Stimulated activated CD8-positive, alpha-beta memory T cell treated with anti-CD3 and anti-CD28 coated beads, Interleukin-15, amount 100 ng/mL, for 4 hours (primary cell): ENCODE measurements at regions not wholly inside any gene's neighbourhood (a gene's known extent, or its start where the extent isn't known, plus 50 kb on each side); places are given as distances from the start of the nearest gene placed in this dataset.

ENCODE experiments used
- DNase-seq, 2 donors: peaks; one replicate each; pipeline ENCODE4 v3.0.0-alpha.2; 2020; ENCODE audit warnings: low read depth in 2 of 2

DNA sequence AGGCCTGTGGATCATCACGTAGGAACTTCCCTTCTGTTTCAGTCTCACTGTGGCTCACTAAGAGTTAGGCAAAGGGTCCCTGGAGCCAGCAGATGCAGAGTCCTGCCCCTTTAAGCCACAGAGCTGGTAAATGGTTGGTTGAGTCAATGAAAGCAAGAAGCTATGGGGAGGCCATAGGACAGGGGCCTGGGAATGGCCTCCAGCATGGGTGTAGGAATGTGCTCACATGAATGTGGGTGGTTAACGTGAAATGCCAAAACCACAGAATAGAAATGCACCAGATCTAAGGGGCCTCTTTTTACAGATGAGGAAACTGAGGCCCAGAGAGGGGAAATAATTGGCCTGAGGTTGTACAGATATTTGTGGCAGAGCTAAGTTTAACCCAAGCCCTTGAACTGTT is 150.3 kb downstream of the TLE3 start:
- DNase-seq = no peak

- DNase-seq = no peak
Observed at GRCh38 chr15:69949485-69949884, 148.2 kb downstream of the TLE3 start.

DNA sequence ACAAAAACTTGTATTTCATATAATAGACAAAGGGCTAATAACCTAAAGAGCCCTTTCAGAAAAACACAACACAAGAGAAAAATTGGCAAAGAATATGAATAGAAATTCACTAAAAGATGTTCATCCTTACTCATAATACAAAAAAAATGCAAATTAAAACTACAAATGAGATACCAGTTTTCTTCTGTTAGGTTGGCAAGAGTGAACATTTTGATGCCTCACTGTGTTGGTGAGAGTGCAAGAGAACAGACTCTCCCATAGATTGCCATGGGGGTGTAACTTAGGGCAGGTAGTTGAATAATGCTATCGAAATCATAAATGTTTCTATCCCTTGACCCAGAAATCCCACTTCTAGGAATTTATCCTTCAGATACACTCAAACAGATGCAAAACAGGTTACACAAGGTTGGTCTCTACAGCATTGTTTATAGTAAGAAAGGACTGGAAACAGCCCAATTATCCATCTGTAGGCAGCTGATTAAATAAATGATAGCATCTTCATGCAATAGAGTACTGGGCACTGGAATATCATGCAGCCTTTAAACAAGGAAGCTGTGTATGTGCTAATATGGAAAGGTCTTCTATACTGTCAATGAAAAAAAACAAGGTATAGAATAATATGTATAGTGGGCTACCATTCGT is 146.3 kb downstream of the TLE3 start:
- DNase-seq = no peak

- DNase-seq = no peak
Observed at GRCh38 chr15:69951898-69952555, 145.7 kb downstream of the TLE3 start.

DNA sequence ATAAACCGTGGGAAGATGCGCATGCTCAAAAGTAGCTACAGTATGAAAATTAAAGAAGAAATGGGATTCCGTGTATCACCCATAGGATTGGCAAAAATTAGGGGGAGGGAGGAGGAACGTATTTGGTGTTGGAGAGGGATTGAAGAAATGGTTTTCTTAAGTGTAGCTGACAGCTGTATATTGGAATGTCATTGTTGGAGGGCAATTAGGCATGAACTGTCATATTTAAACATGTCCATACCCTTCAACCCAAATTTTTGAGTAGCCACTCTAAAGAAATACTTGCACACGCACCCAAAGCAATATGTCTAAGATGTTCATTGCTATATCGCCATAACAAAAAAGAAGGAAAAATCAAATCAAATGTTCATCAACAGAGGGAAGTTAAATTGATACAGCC is 144.7 kb downstream of the TLE3 start:
- no peak for DNase-seq

GRCh38 chr15:69953816-69954215 is 143.9 kb downstream of the TLE3 start:
- DNase-seq = no peak

GRCh38 chr15:69954666-69955065 is 143.1 kb downstream of the TLE3 start:
- no peak for DNase-seq

DNA sequence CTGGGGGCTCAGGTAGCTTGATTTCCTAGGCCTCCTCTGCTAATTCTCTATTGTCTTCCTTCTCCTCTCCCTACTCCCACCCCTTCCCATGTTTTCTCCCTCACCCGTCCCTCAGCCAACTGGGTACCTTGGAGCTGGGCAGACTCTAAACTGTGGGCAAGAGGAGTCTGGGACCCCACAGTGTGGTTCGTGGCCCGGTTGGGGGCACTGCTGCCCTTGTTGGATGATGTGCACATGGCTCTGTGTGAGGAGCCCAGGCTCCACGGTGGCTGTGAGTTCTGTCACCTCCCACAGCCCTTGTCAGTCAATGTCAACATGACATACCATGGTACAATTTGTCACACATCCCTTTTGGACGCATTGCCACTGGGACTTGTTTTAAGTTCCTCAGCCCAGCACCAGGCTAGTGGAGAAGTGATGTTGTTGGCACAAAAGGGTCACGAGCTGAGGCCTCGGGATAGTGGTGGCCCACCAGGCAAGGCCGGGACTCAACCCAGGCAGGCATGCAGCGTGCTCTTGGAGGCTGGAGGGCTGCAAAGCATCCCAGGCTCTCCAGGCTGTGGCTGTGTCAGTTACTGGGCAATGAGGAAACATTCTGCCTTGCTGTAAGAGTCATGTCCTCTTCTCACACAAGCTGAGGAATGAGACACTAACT is 142.3 kb downstream of the TLE3 start:
- DNase-seq = no peak

- no peak for DNase-seq
Observed at GRCh38 chr15:69956417-69956816, 141.3 kb downstream of the TLE3 start.

- no peak for DNase-seq
Observed at GRCh38 chr15:69957175-69957574, 140.5 kb downstream of the TLE3 start.

DNA sequence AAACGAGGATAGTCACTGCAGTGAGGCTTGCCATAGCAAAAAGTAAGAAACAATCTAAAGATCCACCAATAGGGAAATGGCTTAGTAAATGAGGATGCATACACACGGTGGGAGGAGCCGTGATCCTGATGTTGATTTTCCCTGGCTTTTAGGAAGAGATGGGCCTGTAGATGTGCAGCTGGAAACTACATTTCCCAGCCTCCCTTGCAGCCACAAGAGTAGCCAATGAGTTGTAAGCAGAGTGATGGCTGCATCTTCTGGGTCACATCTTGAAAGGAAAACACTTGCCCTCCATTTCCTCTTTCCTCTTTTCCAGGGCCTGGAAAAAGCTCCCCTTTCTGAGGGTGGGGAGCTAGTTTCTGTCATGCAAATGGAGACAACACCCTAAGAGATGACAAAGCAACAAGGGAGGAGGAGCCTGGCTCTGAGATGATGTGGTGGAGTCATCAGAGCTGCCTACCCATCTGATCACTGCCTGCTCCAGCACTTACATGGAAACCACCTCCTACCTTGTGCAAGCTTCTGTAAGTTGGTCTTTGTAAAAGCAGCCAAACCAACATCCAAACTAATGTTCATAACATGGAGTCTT is 139.1 kb downstream of the TLE3 start:
- DNase-seq = no peak

DNA sequence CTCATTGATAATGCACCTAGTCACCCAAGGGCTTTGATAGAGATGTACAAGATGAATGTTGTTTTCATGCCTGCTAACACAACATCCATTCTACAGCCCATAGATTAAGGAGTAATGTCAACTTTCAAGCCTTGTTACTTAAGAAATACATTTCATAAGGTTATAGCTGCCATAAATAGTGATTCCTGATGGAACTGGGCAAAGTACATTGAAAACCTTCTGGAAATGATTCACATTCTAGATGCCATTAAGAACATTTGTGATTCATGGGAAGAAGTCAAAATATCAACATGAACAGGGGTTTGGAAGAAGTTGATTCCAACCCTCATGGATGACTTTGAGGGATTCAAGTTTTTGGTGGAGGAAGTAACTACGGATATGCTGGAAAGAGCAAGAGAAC is 135.2 kb downstream of the TLE3 start:
- DNase-seq = no peak

DNA sequence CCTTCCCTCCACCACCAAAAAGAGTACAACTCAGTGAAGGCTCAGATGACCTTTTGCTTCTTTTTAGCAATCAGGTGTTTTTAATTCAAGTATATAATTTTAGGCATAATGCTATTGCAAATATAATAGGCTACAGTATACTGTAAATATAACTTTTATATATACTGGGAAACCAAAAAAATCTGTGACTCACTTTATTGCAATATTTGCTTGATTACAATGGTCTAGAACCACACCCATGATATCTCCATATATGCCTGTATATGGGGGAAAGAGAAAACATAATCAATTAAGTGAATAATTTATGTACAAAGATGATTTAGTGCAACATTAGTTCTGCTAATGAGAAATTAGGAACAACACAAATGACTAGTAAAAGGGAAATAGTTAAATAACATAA is 134.3 kb downstream of the TLE3 start:
- DNase-seq = no peak

DNA sequence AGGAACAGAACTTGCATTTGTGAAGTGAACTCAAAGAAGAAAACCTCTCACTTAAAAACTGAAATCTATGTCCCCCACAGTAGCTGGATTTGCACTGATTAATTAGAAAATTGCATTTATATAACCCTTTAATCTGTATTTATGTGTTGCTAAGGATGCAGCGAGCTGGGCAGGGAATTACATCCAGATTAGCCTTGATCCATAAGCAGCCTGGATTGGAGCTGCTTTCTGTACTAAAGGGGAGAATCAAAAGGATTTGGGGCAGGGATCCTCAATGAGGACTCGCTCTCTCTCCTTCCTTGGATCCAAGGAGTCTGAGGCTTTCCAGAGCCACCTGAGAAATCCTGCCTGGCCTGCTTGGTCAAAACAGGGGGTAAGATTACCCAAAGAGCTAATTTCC is 125.9 kb downstream of the TLE3 start:
- DNase-seq = no peak

GRCh38 chr15:69972436-69972835 is 125.3 kb downstream of the TLE3 start:
- DNase-seq = no peak

DNA sequence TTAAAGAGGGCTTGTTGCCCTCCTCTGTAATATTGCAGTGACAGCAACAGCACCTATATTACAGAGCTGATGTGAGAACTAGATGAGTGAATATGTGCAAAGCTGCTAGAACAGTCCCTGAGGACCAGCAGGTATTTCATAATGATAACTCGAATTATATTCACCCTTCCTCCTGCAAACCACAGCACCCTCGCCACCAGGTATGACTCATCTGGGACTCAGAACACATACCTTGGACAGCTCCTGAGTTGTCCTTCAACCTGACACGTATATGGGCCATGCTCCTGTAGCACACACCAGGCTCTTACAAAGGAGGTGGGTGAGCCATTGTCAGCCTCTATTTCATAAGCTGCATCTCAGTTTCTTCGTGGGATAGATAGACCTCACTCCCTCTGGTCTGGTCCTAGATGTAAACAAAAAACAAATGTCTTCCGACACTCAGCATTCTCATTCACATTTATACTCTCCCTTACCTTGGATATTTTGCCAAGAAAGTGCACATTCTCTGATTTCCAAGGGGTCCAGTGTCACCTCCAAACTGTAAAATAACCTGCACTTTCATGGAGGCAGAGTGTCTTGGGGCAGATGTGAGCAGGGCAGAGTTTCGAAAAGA is 124.5 kb downstream of the TLE3 start:
- no peak for DNase-seq

- DNase-seq = no peak
Observed at GRCh38 chr15:69973880-69974279, 123.8 kb downstream of the TLE3 start.

DNA sequence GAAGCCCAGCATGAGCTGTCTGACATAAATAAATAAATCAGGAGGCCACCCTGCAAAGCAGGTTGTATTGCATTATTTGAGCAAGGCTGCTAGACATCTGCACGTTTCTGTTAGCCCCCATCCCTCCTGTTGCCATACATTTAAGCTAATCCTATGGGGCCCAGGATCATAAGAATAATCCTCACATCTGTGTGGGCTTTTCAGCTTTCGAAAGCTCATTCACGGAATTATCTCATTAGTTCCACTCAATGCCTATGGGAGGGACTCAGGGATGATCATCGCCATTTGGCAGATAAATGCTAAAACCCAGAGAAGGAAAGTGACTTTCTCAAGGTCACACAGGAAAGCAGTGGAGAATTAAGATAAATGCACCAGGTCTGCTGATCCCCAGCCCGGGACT is 123.4 kb downstream of the TLE3 start:
- DNase-seq = no peak

GRCh38 chr15:69976366-69976994 is 121.2 kb downstream of the TLE3 start:
- no peak for DNase-seq

DNA sequence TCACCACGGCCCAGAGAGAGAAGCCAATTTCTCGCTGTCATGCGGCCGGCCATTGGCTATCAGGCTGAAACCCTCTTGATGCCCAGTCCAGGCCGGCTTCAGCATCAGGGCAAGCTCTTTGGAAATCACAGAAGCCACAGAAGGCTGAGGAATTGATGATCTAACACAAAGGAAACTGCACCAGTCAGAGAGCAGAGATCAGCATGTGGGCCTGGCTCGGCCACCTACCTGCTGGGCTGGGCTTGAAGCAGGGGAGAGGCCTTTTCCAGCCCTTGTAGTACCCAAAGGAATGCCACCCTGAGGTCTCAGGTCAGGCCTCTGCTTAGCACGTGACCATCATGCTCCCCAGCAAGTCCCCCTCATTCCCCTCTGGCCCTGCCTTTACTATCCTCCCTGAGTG is 119.1 kb downstream of the TLE3 start:
- DNase-seq = no peak

- DNase-seq = no peak
Observed at GRCh38 chr15:69979262-69979661, 118.5 kb downstream of the TLE3 start.

- DNase-seq = no peak
Observed at GRCh38 chr15:69979783-69980182, 117.9 kb downstream of the TLE3 start.
